HG03378 (cell line): ENCODE measurements at regions not wholly inside any gene's neighbourhood (a gene's known extent, or its start where the extent isn't known, plus 50 kb on each side); places are given as distances from the start of the nearest gene placed in this dataset.
"Not testable (repeated sequence)": the region's sequence is repeated elsewhere in the genome, so short reads cannot be mapped to it uniquely, and the experiment has no call there.

Experiments
- ATAC-seq: cut with Tn5 transposase; IDR thresholded peaks from one replicate; pipeline ENCODE4 v1.9.1; 2021; ENCODE audit warnings: mild to moderate bottlenecking, moderate library complexity; ENCODE audit not compliant: unreplicated experiment

- ATAC-seq, result no peak
Observed at GRCh38 chr6:141195251-141195832, 937.4 kb upstream of the GJE1 start.

DNA sequence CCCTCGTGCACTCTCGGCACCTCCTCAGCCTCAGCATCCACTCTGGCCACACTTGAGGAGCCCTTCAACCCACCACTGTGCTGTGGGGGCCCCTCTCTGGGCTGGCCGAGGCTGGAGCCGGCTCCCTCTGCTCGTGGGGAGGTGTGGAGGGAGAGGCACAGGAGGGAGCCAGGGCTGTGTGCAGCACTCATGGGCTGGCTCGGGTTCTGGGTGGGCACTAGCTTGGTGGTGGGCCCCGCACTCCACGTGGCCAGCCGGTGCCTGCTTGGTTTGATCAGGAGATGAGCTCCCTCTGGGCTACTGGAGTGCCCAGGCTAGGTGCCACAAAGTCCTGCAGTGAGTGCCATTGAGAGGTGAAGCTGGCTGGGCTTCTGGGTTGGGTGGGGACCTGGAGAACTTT is 949.4 kb upstream of the GJE1 start:
- ATAC-seq, result no peak

DNA sequence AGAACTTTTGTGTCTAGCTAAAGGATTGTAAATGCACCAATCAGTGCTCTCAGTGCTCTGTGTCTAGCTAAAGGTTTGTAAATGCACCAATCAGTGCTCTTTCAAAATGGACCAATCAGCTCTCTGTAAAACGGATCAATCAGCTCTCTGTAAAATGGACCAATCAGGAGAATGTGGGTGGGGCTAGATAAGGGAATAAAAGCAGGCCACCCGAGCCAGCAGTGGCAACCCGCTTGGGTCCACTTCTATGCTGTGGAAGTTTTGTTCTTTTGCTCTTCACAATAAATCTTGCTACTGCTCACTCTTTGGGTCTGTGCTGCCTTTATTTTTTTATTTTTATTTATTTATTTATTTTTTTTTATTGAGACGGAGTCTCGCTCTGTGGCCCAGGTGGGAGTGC is 957.3 kb upstream of the GJE1 start:
- ATAC-seq, result not testable (repeated sequence)

GRCh38 chr6:141174932-141175331 is 957.8 kb upstream of the GJE1 start:
- no peak for ATAC-seq

GRCh38 chr6:141173529-141173928 is 959.2 kb upstream of the GJE1 start:
- ATAC-seq, result no peak

DNA sequence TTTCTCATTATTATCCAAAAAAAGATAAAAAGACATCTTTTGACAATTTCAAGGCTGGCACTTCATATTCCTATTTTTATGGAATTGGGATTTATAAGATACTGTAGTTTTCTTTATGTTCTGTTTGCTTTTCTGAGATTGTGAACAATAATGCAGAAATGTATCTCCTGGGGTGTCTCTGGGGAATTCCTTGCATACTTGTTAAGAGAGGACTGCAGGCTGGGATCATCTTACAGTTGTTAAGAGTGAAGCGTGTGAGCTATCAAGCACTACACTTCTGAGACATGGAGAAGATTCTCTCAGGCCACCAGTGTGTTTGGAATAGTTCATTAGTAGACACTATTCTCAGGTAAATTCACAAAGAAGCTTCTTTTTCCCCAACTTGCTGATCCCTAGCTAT is 963.3 kb upstream of the GJE1 start:
- ATAC-seq, result no peak

GRCh38 chr6:141167945-141168344 is 964.8 kb upstream of the GJE1 start:
- ATAC-seq, result no peak

GRCh38 chr6:141165002-141165665 is 967.6 kb upstream of the GJE1 start:
- ATAC-seq, result no peak

GRCh38 chr6:141164042-141164743 is 968.5 kb upstream of the GJE1 start:
- ATAC-seq, result no peak

GRCh38 chr6:141163107-141163506 is 969.6 kb upstream of the GJE1 start:
- no peak for ATAC-seq

DNA sequence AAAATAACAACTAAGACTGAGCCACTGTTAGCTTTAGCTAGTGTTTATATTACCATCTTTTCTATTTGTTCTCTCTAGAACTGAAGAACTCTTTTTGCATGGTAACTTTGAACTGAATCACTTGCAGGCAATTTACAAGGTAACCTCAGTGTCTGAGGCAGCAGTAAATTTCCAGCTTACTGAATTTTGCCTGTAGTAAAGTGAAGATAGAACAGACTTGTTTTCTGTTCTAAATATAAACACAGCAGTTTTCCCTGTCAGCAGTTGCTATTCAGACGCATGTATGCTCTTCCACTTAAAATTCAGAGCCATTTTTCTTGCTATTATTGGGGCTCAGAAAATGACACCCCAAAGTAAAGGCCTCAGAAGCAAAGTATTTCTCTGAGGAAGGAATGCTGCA is 974.0 kb upstream of the GJE1 start:
- no peak for ATAC-seq

GRCh38 chr6:141153563-141153962 is 979.2 kb upstream of the GJE1 start:
- peak; percentile 57 for ATAC-seq

DNA sequence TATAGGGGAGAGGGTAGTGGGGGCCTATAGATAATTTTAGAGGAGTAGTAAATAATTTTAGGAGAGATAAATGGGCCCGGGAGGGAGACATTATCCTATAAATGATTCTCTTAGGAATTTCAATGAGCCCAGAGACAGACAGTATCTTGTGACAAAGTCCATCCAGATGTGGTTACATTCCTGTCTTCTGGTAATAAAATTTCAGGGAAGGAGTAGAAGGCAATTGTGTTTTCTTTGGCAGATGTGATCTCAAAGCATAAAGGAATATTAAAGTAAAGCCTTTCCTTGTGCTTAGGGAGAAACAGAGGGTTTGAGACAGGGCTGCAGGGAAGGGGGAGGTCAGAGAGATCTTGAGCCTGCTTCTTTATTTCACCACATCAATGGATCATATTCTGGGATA is 979.8 kb upstream of the GJE1 start:
- ATAC-seq, result no peak

DNA sequence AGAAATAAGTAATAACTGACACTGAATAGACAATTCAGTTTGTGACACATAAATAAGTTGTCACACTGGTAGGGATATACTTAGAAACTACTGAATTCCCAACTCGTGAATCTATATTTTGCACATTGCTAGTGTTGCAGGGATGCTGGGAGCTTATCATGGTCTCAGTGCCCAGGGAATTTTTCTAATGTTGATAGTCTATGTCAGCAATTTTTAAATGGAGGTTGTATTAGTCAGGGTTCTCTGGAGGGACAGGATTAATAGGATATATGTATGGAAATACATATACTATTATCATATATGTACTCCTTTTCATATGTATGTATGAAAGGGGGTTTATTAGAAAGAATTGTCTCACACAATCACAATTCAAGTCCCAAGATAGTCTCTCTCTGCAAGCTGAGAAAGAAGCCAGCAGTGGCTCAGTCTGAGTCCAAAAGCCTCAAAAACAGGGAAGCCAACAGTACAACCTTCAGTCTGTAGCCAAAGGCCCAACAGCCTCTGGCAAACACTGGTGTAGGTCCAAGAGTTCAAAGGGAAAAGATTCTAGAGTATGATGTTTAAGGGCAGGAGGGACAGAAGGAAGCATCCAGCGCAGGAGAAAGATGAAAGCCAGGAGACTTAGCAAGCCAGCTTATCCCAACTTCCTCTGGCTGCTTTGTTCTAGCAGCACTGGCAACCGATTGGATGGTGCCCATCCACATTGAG is 980.9 kb upstream of the GJE1 start:
- ATAC-seq, result no peak

- no peak for ATAC-seq
Observed at GRCh38 chr6:141141870-141142269, 990.9 kb upstream of the GJE1 start.

- no peak for ATAC-seq
Observed at GRCh38 chr6:141140905-141141304, 991.8 kb upstream of the GJE1 start.

DNA sequence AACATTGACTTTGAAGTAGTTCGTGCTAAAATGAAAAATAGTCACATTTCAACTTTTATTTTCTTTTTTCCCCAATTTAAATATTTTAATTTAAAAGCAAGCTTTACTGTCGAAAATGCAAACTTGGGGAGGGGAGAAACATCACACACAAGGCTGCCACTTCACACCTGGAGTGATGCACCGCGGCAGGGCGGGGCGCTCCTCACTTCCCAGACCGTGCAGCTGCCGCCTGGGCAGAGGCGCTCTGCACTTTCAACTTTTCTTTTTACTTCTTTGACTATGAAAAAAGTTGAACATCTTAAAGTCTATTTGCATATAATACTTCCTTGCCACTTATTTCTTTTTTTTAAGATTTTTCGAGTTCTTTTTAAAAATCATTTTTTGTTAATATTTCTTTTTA is 993.3 kb upstream of the GJE1 start:
- no peak for ATAC-seq

GRCh38 chr6:141134723-141135122 is 998.0 kb upstream of the GJE1 start:
- ATAC-seq, result no peak

GRCh38 chr6:141133836-141134235 is 998.9 kb upstream of the GJE1 start:
- no peak for ATAC-seq

DNA sequence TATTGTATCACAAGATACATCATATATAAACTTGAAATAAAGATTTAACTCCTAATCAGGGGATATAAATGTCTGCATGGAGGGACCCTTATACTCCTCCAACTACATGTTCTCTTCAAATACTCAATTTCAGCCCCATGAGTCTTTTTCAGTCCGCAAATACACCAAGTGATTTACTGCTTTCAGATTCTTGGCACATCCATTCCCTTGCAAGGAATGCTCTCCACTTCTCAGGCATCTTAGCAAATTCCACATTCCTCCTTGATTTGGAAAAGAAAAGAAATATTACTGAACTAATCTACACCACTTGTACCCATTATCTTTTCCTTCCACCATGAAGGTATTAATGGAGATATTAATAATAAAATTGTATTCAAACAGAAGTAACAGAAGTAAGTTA is 999.4 kb upstream of the GJE1 start:
- no peak for ATAC-seq

DNA sequence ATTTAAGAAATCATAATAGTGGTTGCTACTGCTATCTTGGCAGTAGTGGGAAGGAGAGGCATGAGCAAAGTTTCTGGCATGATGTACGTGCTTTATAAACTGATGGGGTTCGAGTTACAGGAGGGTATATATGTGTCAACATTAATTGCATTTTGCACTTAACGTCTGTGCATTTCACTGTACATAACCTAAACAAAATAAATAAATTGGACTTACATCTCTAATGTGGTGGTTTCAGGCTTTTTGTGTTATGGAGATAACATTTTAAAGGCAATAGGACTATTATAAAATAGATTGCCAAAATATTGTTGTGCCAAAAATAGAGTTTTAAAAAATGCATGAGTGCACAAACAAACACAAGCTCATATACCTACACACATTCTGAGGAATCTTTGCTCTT is 1001.1 kb upstream of the GJE1 start:
- no peak for ATAC-seq

- peak; percentile 34 for ATAC-seq
Observed at GRCh38 chr6:141123497-141123896, 1009.2 kb upstream of the GJE1 start.
